ENCODE measurements at regions not wholly inside any gene's neighbourhood (a gene's known extent, or its start where the extent isn't known, plus 50 kb on each side); places are given as distances from the start of the nearest gene placed in this dataset.

DNA sequence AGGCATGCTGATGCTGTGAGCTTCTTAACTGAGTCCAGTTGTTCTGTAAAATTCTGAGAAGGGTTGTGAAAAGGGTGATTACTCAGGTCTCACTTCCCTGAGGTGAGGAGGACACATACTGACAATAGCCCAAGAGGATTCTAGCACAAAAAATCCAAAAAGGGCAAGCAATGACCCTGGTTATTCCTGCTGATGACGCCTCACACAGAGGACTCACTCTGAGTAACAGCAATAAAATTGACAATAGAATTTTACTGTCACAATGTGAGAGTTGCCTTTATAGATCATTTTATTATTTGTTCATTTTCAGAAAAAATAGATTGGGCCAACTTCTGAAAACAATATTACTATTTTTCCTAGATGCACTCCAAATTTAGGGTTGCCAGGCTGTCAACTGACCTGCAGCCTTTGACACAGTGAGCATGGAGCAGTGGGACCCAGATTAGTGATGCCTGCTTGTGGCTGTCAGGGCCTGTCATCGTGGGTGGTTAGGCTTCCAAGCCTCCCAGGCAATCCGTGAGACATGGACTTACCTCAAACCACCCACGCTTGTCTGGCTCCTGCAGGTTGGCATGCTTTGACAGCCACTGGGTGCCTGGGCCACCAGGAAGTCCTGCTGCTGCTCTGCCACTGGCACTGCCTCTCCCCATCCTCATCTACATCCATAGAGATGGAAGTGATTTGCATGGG is 396.0 kb upstream of the THBS1 start:
- TF ChIP-seq CTCF (IDR thresholded peaks at IDR 0.05) = no peak
- TF ChIP-seq POLR2A (IDR thresholded peaks at IDR 0.05) = no peak

Measured in esophagus squamous epithelium (tissue), 4 donors.